Putamen (tissue), 1 donor: ENCODE measurements at regions not wholly inside any gene's neighbourhood (a gene's known extent, or its start where the extent isn't known, plus 50 kb on each side); places are given as distances from the start of the nearest gene placed in this dataset.
"Not testable (repeated sequence)": the region's sequence is repeated elsewhere in the genome, so short reads cannot be mapped to it uniquely, and the experiment has no call there.

Experiments
- DNase-seq: peaks from one replicate; pipeline ENCODE4 v3.0.0-alpha.2; 2016; ENCODE audit warnings: low spot score

GRCh38 chr2:107553539-107553938, 273.2 kb upstream of the RGPD4 start:
- peak; percentile 63 for DNase-seq

DNA sequence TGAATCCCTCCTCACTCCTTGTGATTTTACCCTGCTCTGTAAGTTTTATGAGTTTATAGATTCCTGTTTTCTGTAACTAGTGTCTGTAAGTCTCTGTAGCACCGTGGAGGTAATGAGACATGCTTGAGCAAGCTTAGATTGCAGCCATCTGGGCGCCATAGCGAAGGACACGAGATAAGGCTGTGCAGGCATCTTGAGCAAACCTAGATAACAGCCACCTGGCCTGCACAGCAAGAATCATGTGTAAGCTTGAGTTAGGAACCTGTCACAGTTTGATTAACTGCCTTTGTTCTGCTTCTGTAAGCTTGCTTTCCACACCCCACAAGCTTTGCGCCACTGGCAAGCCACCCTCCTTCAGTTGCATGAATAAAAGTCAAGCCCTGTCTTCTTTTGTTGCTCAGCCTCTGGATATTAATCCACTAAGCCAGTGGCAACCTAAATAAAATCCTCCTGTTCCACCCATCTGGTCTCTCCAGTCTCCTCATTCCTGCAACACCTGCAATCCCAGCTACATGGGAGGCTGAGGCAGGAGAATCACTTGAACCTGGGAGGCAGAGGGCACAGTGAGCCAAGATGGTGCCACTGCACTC, 270.6 kb upstream of the RGPD4 start:
- no peak for DNase-seq

GRCh38 chr2:107558295-107558694, 268.4 kb upstream of the RGPD4 start:
- no peak for DNase-seq

- no peak for DNase-seq
Observed at GRCh38 chr2:107569496-107569895, 257.2 kb upstream of the RGPD4 start.

DNA sequence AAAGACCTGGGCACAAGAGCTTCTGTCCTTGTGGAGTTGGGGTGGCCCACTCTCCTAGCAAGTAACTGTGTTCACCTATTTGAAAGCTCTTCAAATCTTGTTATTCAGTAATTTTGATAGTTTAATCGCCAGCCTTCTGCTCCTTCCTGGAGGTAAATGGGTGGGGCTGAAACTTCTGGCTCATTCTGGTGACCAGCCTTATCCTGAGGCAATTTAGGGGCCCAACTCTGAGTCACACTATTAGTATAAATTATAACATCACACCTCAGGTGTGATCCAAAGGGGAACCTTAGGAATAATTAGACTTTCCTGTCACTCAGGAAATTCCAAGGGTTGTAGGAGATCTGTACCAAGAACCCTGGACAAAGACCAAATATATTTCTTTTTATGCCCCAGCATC, 255.8 kb upstream of the RGPD4 start:
- DNase-seq: no peak

DNA sequence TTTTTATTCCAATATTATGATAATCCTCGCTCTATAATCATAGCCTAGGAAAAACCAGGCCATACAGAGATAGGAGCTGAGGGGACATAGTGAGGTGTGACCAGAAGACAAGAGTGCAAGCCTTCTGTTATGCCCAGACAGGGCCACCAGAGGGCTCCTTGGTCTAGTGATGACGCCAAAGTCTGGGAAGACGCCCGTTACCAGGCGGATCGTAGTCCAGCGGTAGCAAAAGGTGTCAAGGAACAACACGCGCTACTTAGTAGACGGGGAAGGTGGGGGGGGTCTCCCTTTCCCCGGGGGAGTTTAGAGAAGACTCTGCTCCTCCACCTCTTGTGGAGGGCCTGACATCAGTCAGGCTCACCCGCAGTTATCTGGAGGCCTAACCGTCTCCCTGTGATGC, 253.8 kb upstream of the RGPD4 start:
- not testable (repeated sequence) for DNase-seq

DNA sequence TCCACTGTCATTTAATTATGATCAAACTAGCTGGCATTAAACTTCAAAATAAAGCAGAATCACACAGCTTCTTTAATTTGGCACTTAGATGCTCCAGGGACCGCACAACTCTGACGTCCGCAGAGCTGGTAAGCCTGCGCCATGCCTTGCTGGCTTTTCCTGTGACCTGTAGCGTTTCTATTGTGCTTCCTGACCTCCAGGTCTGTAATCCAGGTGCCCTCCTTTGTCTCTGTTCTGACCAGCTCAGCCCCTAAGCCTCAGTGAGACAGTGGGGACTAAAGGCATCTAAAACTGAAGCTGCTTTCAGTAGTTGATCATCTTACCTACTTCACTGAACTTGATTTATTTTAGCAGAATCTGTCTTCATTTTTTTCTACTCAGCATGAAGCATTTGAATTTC, 249.7 kb upstream of the RGPD4 start:
- no peak for DNase-seq

- no peak for DNase-seq
Observed at GRCh38 chr2:107582487-107582886, 244.2 kb upstream of the RGPD4 start.

- DNase-seq: no peak
Observed at GRCh38 chr2:107584577-107584976, 242.1 kb upstream of the RGPD4 start.

- no peak for DNase-seq
Observed at GRCh38 chr2:107585851-107586250, 240.8 kb upstream of the RGPD4 start.

- no peak for DNase-seq
Observed at GRCh38 chr2:107588181-107588580, 238.5 kb upstream of the RGPD4 start.

- DNase-seq: no peak
Observed at GRCh38 chr2:107589079-107589491, 237.6 kb upstream of the RGPD4 start.

DNA sequence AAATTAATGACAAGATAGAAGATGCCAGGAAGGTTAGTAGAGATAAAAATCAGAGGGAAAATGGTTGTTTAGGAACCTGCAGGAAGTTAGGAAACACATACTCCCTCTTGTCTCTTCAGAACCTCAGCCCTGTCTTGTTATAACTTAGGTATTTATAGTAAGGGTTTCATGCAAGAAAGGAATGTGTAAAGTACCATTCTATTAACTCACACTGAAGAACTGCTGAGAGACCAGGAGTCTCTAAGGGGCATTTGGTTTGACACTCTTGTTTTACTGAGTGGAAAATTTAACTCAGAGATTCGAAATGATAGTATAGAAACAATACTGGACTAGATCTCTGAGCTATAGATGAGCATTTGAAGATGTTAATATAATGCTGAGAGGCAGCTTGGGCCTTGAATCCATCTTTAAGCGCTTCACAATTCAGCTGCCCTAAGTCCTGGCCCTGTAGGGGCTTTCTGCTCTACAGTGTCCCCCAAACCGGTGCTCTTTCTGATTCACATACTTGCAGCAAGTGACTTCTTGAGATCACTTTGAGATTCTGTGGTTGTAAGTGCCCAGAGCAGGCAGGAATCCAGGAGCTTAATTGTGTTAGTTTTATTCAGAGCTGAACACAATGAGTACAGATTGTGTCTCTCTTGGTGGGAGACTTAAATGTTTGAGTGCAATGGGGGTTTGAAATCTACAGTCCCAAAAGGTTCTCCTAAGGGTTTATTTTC, 235.0 kb upstream of the RGPD4 start:
- no peak for DNase-seq

DNA sequence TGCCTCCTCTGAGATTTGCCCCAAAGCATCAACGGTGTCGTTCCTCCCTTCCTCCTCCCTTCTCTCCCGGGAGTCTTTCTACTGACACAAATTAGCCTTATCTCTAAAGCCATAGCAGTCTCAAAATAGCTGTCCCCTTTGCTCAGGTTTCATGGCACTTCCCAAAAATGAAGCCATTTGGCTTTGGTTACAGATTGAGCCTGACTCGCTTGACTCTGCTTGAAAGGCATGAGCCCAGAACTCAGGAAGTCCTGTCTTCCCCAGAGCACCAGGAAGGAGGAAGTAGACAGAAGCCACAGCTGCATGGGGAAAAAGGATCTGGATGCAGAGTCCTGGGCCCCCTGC, 234.4 kb upstream of the RGPD4 start:
- DNase-seq: no peak

- DNase-seq: no peak
Observed at GRCh38 chr2:107595285-107595684, 231.4 kb upstream of the RGPD4 start.

DNA sequence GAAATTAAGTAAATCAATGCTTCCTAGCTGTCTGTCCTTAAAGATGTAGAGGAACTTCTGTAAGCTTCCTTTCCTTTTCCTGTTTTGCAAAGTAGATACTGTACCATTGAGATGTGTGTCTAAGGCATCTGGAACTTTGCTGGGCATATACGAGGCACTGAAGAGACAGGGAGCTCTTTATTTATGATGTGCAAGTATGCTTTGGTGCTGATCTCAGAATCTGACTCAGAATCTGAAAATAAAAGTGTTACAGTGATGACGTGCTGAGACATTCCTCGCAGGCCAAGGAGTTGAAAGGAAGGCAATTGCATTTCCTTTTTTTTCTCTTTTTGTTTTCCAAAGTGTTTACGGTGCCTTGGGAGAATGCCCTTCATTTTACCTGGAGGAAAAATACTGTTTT, 230.9 kb upstream of the RGPD4 start:
- no peak for DNase-seq

DNA sequence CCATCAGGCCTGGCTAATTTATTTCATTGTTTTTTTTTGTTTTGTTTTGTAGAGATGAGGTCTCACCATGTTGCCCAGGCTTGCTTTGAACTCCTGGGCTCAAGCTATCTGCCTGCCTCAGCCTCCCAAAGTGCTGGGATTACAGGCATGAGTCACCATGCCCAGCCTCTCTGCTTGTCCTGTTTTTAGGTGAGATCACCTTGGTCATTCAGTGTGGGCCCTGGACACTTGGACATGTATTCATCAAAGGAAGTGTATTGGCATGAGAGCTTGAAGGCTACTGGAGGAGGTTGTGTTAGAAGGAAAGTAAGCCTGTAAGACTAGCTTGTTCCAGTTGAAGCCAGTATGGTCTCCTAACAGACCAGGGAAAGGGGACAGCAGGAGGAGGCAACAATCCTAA, 229.2 kb upstream of the RGPD4 start:
- DNase-seq: no peak

- no peak for DNase-seq
Observed at GRCh38 chr2:107602801-107603200, 223.9 kb upstream of the RGPD4 start.

- no peak for DNase-seq
Observed at GRCh38 chr2:107607054-107607453, 219.6 kb upstream of the RGPD4 start.

DNA sequence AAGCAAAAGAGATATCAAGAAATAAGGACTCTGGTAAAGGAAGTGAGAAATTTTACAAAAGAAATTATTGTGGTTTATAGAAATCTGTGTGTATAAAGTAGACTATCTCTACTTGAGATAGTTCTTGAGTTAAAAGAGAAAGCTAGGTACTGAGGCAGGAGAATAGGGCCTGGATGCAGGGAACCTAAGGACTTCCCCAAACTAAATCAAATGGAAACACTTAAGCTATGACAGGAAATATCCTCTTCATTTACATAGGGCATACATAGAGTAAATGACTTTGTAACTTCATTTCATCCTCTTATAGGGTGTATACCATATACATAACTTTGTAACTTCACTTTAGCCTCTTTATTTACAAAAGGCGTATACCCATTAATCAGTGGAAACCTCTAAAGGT, 219.2 kb upstream of the RGPD4 start:
- DNase-seq: no peak

DNA sequence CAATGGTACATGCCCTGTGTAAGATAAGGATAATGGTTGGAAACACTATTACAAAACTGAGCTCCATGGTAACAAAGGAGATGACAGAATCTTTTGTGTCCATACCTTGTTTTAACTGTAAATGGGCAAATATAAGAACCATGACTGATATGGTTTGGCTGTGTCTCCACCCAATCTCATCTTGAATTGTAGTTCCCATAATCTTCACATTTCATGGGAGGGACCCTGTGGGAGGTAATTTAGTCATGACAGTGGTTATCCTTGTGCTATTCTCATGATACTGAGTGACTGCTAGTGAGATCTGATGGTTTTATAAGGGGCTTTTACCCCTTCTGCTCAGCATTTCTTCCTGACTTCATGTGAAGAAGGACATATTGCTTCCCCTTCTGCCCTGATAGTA, 211.7 kb upstream of the RGPD4 start:
- no peak for DNase-seq

GRCh38 chr2:107618769-107619168, 207.9 kb upstream of the RGPD4 start:
- no peak for DNase-seq

GRCh38 chr2:107621186-107622165, 205.2 kb upstream of the RGPD4 start:
- no peak for DNase-seq
